K562 (cell line): ENCODE measurements at regions not wholly inside any gene's neighbourhood (a gene's known extent, or its start where the extent isn't known, plus 50 kb on each side); places are given as distances from the start of the nearest gene placed in this dataset.

Experiments
- ATAC-seq: fragments of 200-7000 bp; cut with Tn5 transposase; 3 replicates; pipeline ENCODE4 v1.9.1; 2020; ENCODE audit warnings: moderate library complexity
- BruUV-seq: library from RNA; stranded (reverse); fragments of 400-500 nt; replicated peaks from 2 replicates; lab custom pipeline; 2021; lab: Mats Ljungman, UMichigan
- CTCF ChIA-PET: fragments of 300-600 bp; formaldehyde crosslinking; extraction: SDS; loops from one replicate; lab custom pipeline; 2021; ENCODE audit warnings: low intra/inter-chr PET ratio; lab: Yijun Ruan, JAX
- POLR2A ChIA-PET: fragments of 300-600, 350-650 bp; sonication (Branson Sonifier 250); formaldehyde crosslinking; extraction: SDS; loops from one replicate; lab custom pipeline; 2021; ENCODE audit warnings: antibody characterized with exemption, inconsistent platforms; lab: Yijun Ruan, JAX
- DNase-seq, 4 experiments: peaks; one replicate each; pipeline versions ENCODE4 v3.0.0 to v3.0.0-alpha.2; 2011 to 2018; ENCODE audit warnings: low spot score in 3 of 4, mixed read lengths in 3 of 4; ENCODE audit errors: extremely low read depth in 1 of 4
- FAIRE-seq: peaks from 2 replicates; lab custom pipeline; 2011; peaks lifted over from hg19 to GRCh38; lab: Jason Lieb, UNC
- H2AFZ ChIP-seq: 2 replicates; pipeline ENCODE4 v1.6.0; 2011; ENCODE audit warnings: low read depth, low read length, control low read depth, inconsistent platforms
- H3K27ac ChIP-seq: fragments of 200-600 bp; 3 replicates; pipeline ENCODE4 v1.8.0; 2011; ENCODE audit warnings: low read depth, mild to moderate bottlenecking, control low read depth, inconsistent platforms, low read length, moderate library complexity, mixed read lengths; ENCODE audit errors: extremely low read depth
- H3K27me3 ChIP-seq, 2 experiments: fragments of 300-600 bp in 1 of 2; 2 replicates in 1 of 2; 3 replicates in 1 of 2; pipeline versions ENCODE4 v1.6.0 to v1.8.0; 2011; ENCODE audit warnings: inconsistent platforms in 2 of 2, low read length in 2 of 2, mild to moderate bottlenecking in 1 of 2, mixed read lengths in 1 of 2, moderate library complexity in 1 of 2; ENCODE audit not compliant: control insufficient read depth in 2 of 2, insufficient read depth in 2 of 2
- H3K36me3 ChIP-seq: fragments of 300-600 bp; 3 replicates; pipeline ENCODE4 v1.8.0; 2011; ENCODE audit warnings: mild to moderate bottlenecking, low read length, inconsistent platforms; ENCODE audit not compliant: control insufficient read depth, insufficient read depth
- H3K4me1 ChIP-seq, 2 experiments: fragments of 200-600 bp in 1 of 2; replicated peaks in 1 of 2; 2 replicates in 1 of 2; 3 replicates in 1 of 2; pipeline versions ENCODE4 v1.5.1 to v1.8.0; 2011; ENCODE audit warnings: inconsistent platforms in 2 of 2, low read length in 2 of 2, mild to moderate bottlenecking in 1 of 2, mixed read lengths in 1 of 2, moderate library complexity in 1 of 2; ENCODE audit not compliant: control insufficient read depth in 2 of 2, insufficient read depth in 2 of 2
- H3K4me2 ChIP-seq: 2 replicates; pipeline ENCODE4 v1.6.1; 2011; ENCODE audit warnings: low read length, control low read depth, inconsistent platforms, mixed read lengths; ENCODE audit not compliant: insufficient read depth
- H3K4me3 ChIP-seq: fragments of 200-600 bp; sonication (generic), shearing (Covaris generic); 2 replicates; pipeline ENCODE4 v1.5.1; 2016; ENCODE audit warnings: control low read depth, inconsistent platforms
- H3K79me2 ChIP-seq: fragments of 200-600 bp; 3 replicates; pipeline ENCODE4 v1.8.0; 2011; ENCODE audit warnings: low read length, inconsistent platforms; ENCODE audit not compliant: control insufficient read depth, insufficient read depth
- H3K9ac ChIP-seq, 2 experiments: 2 replicates each; pipeline versions ENCODE4 v1.6.0 to v1.6.1; 2011; ENCODE audit warnings: low read depth in 2 of 2, low read length in 2 of 2, control low read depth in 1 of 2, inconsistent platforms in 1 of 2, mild to moderate bottlenecking in 1 of 2, mixed read lengths in 1 of 2; ENCODE audit not compliant: insufficient read depth in 1 of 2
- H3K9me1 ChIP-seq: one replicate; pipeline ENCODE4 v1.6.0; 2011; ENCODE audit warnings: inconsistent platforms, mild to moderate bottlenecking, low read length, moderate library complexity; ENCODE audit not compliant: control insufficient read depth, insufficient read depth
- H3K9me3 ChIP-seq: replicated peaks from 2 replicates; pipeline ENCODE4 v1.5.1; 2011; ENCODE audit warnings: low read depth, low read length, inconsistent platforms; ENCODE audit not compliant: control insufficient read depth, insufficient read depth
- H4K20me1 ChIP-seq: replicated peaks from 2 replicates; pipeline ENCODE4 v1.6.1; 2011; ENCODE audit warnings: low read length, inconsistent platforms, mixed read lengths; ENCODE audit not compliant: control insufficient read depth, insufficient read depth
- DACH1 ChIP-seq: fragments of 450-650 bp; IDR thresholded peaks from 2 replicates; pipeline ENCODE4 v1.6.1; 2018; ENCODE audit not compliant: partially characterized antibody
- ESRRA ChIP-seq: fragments of 450-650 bp; IDR thresholded peaks from 2 replicates; pipeline ENCODE4 v1.6.1; 2014; ENCODE audit warnings: low read depth, mild to moderate bottlenecking, moderate library complexity, borderline replicate concordance
- KDM4B ChIP-seq, 2 experiments: fragments of 450-650 bp in 1 of 2; sonication (generic) in 1 of 2; IDR thresholded peaks; 2 replicates each; pipeline ENCODE4 v1.6.1; 2016 to 2017; ENCODE audit warnings: borderline replicate concordance in 2 of 2, antibody characterized with exemption in 1 of 2, low read depth in 1 of 2, mild to moderate bottlenecking in 1 of 2
- MCM7 ChIP-seq, 2 experiments: fragments of 450-650 bp; IDR thresholded peaks; 2 replicates each; pipeline ENCODE4 v1.6.1; 2016 to 2018
- PURB ChIP-seq: sonication (generic); formaldehyde crosslinking; IDR thresholded peaks from 2 replicates; pipeline ENCODE4 v1.9.0; 2021; ENCODE audit warnings: low read depth, mild to moderate bottlenecking, missing genetic modification reagents
- ZNF644 ChIP-seq: fragments of 200-800 bp; sonication (Bioruptor generic); IDR thresholded peaks from 2 replicates; pipeline ENCODE4 v1.6.1; 2016; ENCODE audit warnings: low read depth, missing genetic modification characterization, missing compliant biosample characterization
- WGBS: fragments of 100-300 bp; shearing (Covaris generic); methylation state at CpG from one replicate; pipeline ENCODE4 v1.1.6; 2016; ENCODE audit warnings: low coverage, mixed read lengths; ENCODE audit not compliant: insufficient coverage; ENCODE audit errors: missing lambda C conversion rate; 5-methylcytosine and 5-hydroxymethylcytosine counted together
- in situ Hi-C: fragments of 300-500 bp; cut with MboI; formaldehyde crosslinking; loops from 4 replicates; pipeline ENCODE4 v1.15.0; 2018; ENCODE audit warnings: inconsistent platforms, mixed read lengths
- intact Hi-C: fragments of 100-400 bp; cut with micrococcal nuclease; formaldehyde crosslinking; loops from 2 replicates; pipeline ENCODE4 v1.14.2; 2022
- TF ChIP-seq, protein P1 (sequence below): fragments of 200-400 bp; formaldehyde crosslinking; IDR thresholded peaks from 2 replicates; pipeline ENCODE4 v1.6.1; 2017; ENCODE audit warnings: mild to moderate bottlenecking, low read depth, low read length, moderate library complexity
- TF ChIP-seq, protein P2 (sequence below): sonication (generic); formaldehyde crosslinking; IDR thresholded peaks from 2 replicates; pipeline ENCODE4 v1.8.1; 2022; ENCODE audit warnings: missing genetic modification reagents
- TF ChIP-seq, protein P3 (sequence below): sonication (generic); formaldehyde crosslinking; IDR thresholded peaks from 2 replicates; pipeline ENCODE4 v1.8.1; 2022; ENCODE audit warnings: missing genetic modification reagents

DNA sequence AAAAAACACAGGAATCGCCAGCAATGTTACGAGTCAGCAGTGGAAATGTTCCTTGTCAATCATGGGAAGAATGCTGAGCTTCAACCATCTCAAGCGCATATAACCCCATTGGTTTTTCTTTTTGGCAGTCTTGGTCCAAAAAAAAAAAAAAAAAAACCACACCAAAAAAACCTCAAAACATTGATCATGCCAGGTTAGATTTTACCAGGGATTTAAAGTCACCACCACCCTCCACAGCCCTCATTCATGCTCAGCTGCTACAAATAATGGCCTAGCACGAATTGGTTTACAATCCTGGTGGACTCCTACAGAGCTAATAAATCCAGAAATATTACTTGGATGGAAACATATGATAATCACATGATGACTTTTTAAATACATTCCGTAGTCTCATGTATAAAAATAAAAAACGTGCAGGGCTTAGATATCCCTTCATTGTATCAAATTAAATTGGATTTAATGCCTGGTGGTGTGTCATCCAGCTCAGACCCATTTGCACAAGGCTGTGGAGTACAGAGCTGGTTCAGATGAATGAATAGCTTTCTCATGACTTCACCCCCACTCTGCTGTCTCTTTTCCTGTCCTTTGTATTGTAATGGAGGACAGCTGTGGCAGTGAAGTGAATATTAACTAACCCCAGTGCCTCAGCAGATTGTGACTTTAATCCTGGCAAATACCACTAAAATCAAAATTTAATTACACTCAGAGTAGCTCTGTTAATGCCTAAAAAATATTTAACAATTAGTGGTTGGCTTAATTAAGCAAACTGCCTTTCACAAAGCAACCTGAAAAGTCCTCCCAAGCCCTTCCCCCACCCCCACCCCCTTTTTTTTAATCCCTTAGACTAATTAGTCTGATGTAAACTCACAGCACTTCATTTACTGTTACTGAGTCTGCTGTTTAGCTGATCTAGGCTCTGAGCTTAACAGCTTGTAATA, 626.5 kb upstream of the ZNF608 start:
- Histone ChIP-seq H3K27me3 (no peaks in the 10 kb centered on the region), H3K36me3 (no peaks in the 10 kb centered on the region), H3K9ac (no peak overlapping the region), H2AFZ (no peak overlapping the region), H3K79me2 (no peaks in the 10 kb centered on the region), H3K9me1 (no peaks in the 10 kb centered on the region), H3K4me1 (no peaks in the 10 kb centered on the region), H3K9me3 (no peaks in the 10 kb centered on the region), H3K27ac (no peak overlapping the region), H3K4me3 (no peak overlapping the region), H3K4me2 (no peak overlapping the region), H4K20me1 (no peaks in the 10 kb centered on the region)
- DNase-seq: no peak
- WGBS: under 1% methylated on average over 6 of the region's 6 CpGs
- no peak for FAIRE-seq
- in situ Hi-C loops (no loop called here), intact Hi-C loops (no loop called here)
- no peak for ATAC-seq
- ChIA-PET POLR2A (interaction anchor here (0.8 kb wide), 1 partner anchor 10 kb away, joined by 3 read pairs; no protein-coding TSS in a partner anchor), CTCF (interaction anchor here (0.6 to 0.7 kb wide), 2 partner anchors 13 to 1208 kb away, joined by 3 to 8 read pairs; no protein-coding TSS in a partner anchor)
- TF ChIP-seq DACH1 (no peak), PURB (CRISPR knock-in tag) (no peak), KDM4B (IDR thresholded peaks at IDR 0.05; ENCODE audit: borderline replicate concordance in 2 of 2, low read depth in 1 of 2) (no peak), ESRRA (no peak), MCM7 (IDR thresholded peaks at IDR 0.05) (no peak), ZNF644 (tag) (no peak)
- TF ChIP-seq, protein P1, sequence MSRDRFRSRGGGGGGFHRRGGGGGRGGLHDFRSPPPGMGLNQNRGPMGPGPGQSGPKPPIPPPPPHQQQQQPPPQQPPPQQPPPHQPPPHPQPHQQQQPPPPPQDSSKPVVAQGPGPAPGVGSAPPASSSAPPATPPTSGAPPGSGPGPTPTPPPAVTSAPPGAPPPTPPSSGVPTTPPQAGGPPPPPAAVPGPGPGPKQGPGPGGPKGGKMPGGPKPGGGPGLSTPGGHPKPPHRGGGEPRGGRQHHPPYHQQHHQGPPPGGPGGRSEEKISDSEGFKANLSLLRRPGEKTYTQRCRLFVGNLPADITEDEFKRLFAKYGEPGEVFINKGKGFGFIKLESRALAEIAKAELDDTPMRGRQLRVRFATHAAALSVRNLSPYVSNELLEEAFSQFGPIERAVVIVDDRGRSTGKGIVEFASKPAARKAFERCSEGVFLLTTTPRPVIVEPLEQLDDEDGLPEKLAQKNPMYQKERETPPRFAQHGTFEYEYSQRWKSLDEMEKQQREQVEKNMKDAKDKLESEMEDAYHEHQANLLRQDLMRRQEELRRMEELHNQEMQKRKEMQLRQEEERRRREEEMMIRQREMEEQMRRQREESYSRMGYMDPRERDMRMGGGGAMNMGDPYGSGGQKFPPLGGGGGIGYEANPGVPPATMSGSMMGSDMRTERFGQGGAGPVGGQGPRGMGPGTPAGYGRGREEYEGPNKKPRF: no peak
- TF ChIP-seq, protein P2, sequence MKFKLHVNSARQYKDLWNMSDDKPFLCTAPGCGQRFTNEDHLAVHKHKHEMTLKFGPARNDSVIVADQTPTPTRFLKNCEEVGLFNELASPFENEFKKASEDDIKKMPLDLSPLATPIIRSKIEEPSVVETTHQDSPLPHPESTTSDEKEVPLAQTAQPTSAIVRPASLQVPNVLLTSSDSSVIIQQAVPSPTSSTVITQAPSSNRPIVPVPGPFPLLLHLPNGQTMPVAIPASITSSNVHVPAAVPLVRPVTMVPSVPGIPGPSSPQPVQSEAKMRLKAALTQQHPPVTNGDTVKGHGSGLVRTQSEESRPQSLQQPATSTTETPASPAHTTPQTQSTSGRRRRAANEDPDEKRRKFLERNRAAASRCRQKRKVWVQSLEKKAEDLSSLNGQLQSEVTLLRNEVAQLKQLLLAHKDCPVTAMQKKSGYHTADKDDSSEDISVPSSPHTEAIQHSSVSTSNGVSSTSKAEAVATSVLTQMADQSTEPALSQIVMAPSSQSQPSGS (CRISPR knock-in tag): no peak
- TF ChIP-seq, protein P3, sequence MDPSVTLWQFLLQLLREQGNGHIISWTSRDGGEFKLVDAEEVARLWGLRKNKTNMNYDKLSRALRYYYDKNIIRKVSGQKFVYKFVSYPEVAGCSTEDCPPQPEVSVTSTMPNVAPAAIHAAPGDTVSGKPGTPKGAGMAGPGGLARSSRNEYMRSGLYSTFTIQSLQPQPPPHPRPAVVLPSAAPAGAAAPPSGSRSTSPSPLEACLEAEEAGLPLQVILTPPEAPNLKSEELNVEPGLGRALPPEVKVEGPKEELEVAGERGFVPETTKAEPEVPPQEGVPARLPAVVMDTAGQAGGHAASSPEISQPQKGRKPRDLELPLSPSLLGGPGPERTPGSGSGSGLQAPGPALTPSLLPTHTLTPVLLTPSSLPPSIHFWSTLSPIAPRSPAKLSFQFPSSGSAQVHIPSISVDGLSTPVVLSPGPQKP (CRISPR knock-in tag): no peak
- no TSS peak for BruUV-seq
